HEK293 (cell line): ENCODE measurements at regions not wholly inside any gene's neighbourhood (a gene's known extent, or its start where the extent isn't known, plus 50 kb on each side); places are given as distances from the start of the nearest gene placed in this dataset.

ENCODE experiments used
- CTCF ChIP-seq: fragments of 450-650 bp; formaldehyde crosslinking; IDR thresholded peaks from 2 replicates; pipeline ENCODE4 v1.5.1; 2016; ENCODE audit warnings: missing biosample characterization, missing genetic modification characterization
- PBX3 ChIP-seq: sonication (generic); formaldehyde crosslinking; IDR thresholded peaks from 2 replicates; pipeline ENCODE4 v1.8.1; 2022; ENCODE audit warnings: mild to moderate bottlenecking, moderate library complexity, missing genetic modification reagents
- RBAK ChIP-seq: fragments of 450-650 bp; formaldehyde crosslinking; IDR thresholded peaks from 2 replicates; pipeline ENCODE4 v1.5.1; 2016; ENCODE audit warnings: missing biosample characterization, missing genetic modification characterization
- REST ChIP-seq: fragments of 450-650 bp; formaldehyde crosslinking; IDR thresholded peaks from 2 replicates; pipeline ENCODE4 v1.5.1; 2016; ENCODE audit warnings: missing biosample characterization, missing genetic modification characterization
- ZBTB10 ChIP-seq: fragments of 450-650 bp; formaldehyde crosslinking; IDR thresholded peaks from 2 replicates; pipeline ENCODE4 v1.5.1; 2016; ENCODE audit warnings: missing biosample characterization, missing genetic modification characterization
- ZFP41 ChIP-seq: fragments of 450-650 bp; formaldehyde crosslinking; IDR thresholded peaks from 2 replicates; pipeline ENCODE4 v1.5.1; 2016; ENCODE audit warnings: missing biosample characterization, missing genetic modification characterization, borderline replicate concordance
- ZNF19 ChIP-seq: fragments of 450-650 bp; formaldehyde crosslinking; IDR thresholded peaks from 2 replicates; pipeline ENCODE4; 2016; ENCODE audit warnings: missing biosample characterization, missing genetic modification characterization, low read depth
- ZNF311 ChIP-seq: fragments of 450-650 bp; formaldehyde crosslinking; IDR thresholded peaks from 2 replicates; pipeline ENCODE4 v1.5.1; 2017; ENCODE audit warnings: missing biosample characterization, missing genetic modification characterization, borderline replicate concordance
- ZNF324 ChIP-seq: fragments of 450-650 bp; formaldehyde crosslinking; IDR thresholded peaks from 2 replicates; pipeline ENCODE4 v1.5.1; 2016; ENCODE audit warnings: missing biosample characterization, missing genetic modification characterization
- ZNF350 ChIP-seq: fragments of 450-650 bp; formaldehyde crosslinking; IDR thresholded peaks from 2 replicates; pipeline ENCODE4 v1.5.0; 2017; ENCODE audit warnings: missing biosample characterization, mild to moderate bottlenecking, missing genetic modification characterization
- ZNF561 ChIP-seq: fragments of 450-650 bp; IDR thresholded peaks from 2 replicates; pipeline ENCODE4 v1.5.1; 2018; ENCODE audit warnings: missing biosample characterization, missing genetic modification characterization, borderline replicate concordance
- ZNF830 ChIP-seq: fragments of 450-650 bp; IDR thresholded peaks from 2 replicates; pipeline ENCODE4 v1.5.0; 2018; ENCODE audit warnings: missing biosample characterization, missing genetic modification characterization, low read depth, mild to moderate bottlenecking, moderate library complexity

GRCh38 chr10:21161090-21161625 lies 264.0 kb upstream of the NEBL start:
- TF ChIP-seq REST (tag by site-specific recombination): no peak
- TF ChIP-seq CTCF (tag by site-specific recombination): no peak
- no peak for TF ChIP-seq ZNF324 (tag by site-specific recombination)
- no peak for TF ChIP-seq ZNF350 (tag by site-specific recombination)
- no peak for TF ChIP-seq ZNF311 (tag by site-specific recombination)
- TF ChIP-seq ZFP41 (tag by site-specific recombination): no peak
- no peak for TF ChIP-seq ZNF830 (tag by site-specific recombination)
- TF ChIP-seq ZNF561: no peak
- TF ChIP-seq ZBTB10: no peak
- no peak for TF ChIP-seq RBAK (tag by site-specific recombination)
- TF ChIP-seq ZNF19 (tag by site-specific recombination): no peak
- TF ChIP-seq PBX3 (CRISPR knock-in tag): no peak
